Stimulated activated CD8-positive, alpha-beta memory T cell treated with anti-CD3 and anti-CD28 coated beads, Interleukin-2, amount 100 ng/mL, for 48 hours (primary cell): ENCODE measurements at regions not wholly inside any gene's neighbourhood (a gene's known extent, or its start where the extent isn't known, plus 50 kb on each side); places are given as distances from the start of the nearest gene placed in this dataset.
"Not testable (repeated sequence)": the region's sequence is repeated elsewhere in the genome, so short reads cannot be mapped to it uniquely, and the experiment has no call there.

ENCODE experiments used
- DNase-seq, 2 donors: peaks; one replicate each; pipeline ENCODE4 v3.0.0-alpha.2; 2020; ENCODE audit warnings: low read depth in 2 of 2

DNA sequence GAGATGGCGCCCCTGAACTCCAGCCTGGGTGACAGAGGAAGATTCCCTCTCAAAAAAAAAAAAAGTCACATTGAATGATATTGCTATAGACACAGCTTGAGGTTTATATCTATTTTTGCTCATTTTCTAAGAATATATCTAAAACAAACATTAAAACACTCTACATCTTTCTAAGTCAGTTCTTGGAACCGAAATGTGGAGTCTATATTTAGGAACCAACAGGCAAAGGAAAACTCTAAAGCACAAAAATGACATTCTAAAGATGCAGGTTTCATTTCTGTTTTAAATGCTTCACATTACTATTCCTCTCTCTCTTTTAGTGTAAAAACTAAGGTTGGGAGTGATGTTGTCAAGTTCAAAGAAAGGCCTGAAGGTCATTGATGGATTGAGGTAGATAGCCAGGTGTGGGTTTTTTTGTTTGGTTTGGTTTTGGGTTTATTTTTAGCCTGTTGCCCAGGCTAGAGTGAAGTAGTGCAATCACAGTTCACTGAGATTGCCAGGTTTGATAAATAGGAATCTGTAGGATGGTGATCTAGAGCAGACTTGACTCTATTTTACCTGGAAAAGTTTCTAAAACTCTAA is 194.0 kb upstream of the RBBP8 start:
- DNase-seq, result no peak

DNA sequence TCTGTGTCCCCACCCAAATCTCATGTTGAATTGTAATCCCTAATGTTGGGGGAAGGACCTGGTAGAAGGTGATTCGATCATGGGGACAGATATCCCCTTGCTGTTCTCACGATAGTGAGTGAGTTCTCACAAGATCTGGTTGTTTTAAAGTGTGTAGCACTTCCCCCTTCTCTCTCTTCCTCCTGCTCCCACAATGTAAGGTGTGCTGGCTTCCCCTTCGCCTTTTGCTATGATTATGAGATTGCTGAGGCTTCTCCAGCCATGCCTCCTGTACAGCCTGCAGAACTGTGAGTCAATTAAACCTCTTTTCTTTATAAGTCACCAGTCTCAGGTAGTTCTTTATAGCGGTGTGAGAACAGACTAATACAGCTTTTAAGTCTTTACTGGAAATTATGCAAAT is 193.3 kb upstream of the RBBP8 start:
- DNase-seq, result no peak

DNA sequence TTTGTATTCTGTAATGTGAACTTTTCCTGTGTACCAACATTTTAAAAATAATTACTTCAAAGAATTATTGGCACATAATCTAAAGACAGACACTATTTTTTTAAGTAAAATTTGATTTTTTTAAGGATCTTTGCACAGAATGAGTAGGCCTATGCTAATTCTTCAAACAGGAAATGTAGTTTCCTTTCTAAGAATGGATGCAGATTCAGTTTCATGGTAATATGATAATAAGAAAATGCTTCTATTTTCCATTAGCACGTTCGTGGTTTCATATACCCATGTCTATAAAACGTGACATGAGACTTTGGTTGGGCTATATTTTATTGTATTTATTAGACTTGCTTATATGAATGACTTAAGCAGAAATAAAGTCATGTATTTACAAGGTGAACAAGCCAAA is 191.8 kb upstream of the RBBP8 start:
- DNase-seq, result no peak

DNA sequence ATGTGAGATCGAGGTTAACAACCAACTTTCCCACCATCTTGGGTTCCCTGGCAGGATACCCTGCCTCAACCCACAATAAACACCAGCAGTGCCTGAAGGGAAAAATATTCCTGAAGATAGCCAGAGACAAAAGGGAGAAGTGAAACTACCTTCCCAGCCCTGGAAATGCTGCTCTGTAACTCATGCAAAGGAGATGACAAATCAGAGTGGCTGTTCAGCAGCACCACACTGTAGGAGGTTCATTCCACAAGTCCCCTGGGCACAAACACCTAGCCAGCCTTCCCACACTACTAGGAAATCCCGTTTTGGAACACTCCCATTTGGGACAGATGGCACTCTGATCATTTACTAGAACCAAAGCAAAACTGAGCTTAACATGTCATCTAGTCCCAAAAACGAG is 190.7 kb upstream of the RBBP8 start:
- no peak for DNase-seq

DNA sequence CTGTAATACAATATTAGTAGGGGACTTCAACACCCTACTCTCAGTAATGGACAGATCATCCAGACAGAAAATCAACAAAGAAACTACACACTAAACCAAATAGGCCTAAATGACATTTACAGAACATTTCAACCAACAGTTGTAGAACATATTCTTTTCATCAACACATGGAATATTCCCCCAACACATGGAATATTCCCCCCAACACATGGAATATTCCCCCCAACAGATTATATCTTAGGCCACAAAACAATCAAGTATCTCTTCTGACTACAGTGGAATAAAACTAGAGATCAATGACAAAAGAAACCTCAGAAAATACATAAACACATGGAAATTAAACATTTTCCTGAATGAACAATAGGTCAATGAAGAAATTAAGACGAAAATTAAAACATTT is 187.2 kb upstream of the RBBP8 start:
- DNase-seq, result no peak

DNA sequence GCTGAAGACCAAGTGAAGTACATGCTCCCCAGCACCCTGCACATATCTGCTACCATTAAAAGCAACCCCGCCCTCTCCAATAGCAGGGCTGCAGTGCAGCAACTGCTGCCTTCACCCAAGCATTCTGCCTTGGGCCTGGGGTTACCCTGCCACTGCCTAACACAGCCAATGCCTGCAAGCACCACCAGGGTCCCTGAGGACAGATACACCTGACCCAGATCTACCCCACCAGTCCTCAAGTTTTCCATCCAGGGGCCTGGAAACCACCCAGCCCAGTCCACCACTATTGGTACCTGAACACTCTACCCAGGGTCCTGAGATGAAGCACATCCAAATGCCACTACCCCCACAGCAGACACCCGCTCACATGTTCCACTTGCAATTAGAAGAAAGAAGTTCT is 181.1 kb upstream of the RBBP8 start:
- DNase-seq, result no peak

DNA sequence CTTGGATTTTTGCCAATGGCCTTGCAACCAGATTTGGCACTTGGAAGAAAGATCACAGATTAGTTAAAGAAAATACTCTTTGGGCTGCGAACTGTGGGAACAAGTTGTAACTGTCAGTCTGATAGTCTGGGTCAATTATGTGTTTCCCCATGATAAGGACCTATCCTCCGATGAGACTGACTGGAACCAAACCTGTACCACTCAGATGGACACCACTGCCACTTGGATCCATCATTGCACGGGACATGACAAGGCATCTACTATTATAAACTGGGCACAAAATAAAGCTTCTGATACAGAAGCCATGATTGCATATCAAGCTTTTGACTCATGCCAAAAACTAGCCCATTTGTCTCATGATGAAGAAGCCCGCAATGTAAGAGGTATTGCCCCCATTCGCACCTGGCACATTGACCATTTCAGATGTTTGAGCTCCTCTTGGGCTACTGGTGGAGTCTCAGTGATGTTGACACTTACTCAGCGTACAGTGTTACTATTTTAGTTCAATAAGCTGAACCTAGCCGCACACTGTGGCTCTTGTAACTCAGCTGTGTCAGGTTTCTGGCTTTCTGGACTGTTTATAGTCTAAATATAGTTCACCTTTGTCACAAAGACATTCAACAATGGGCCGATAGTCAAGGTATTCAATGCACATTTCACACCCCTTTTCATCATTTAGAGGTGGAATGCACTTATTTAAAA is 179.8 kb upstream of the RBBP8 start:
- DNase-seq, result no peak

DNA sequence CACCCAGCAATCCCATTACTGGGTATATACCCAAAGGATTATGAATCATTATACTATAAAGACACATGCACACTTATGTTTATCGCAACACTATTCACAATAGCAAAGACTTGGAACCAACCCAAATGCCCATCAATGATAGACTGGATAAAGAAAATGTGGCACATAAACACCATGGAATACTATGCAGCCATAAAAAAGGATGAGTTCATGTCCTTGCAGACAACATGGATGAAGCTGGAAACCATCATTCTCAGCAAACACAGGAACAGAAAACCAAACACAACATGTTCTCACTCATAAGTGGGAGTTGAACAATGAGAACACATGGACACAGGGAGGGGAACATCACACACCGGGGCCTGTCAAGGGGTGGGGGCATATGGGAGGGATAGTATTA is 169.1 kb upstream of the RBBP8 start:
- not testable (repeated sequence) for DNase-seq

DNA sequence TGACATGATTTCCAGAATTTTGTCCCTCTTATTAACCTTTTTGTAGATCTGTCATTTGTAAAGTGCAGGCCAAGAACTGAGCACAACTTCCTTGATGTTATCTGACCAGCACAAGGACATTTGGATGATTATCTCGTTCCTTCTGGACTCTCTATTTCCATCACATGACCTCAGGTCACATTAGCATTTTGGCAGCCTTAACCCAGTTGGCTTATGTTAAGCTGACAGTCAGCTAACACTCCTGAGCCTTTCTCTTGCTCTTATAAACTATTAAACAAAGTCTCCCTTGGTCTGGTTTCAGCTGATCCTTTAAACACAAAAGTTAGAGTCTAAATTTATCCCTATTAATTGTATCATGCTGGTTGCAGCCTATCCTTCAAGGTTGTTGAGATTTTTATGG is 167.2 kb upstream of the RBBP8 start:
- no peak for DNase-seq

DNA sequence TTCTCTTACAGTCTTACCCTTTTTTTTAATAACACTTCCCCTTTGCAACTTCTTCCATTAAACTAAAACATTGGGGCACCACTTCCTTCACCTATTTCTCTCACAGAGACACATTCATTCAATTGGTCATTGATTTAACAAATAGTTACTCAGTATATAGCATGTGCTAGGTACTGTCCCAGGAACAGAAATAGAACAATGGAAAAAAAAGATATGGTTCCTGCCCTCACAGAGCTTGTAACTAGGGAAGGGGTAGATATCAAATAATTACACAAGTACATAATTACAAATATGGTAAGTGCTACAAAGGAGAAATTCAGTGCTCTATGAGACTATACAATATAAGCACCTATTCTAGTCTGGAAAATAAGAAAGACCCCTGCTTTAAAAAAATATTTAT is 165.5 kb upstream of the RBBP8 start:
- no peak for DNase-seq

DNA sequence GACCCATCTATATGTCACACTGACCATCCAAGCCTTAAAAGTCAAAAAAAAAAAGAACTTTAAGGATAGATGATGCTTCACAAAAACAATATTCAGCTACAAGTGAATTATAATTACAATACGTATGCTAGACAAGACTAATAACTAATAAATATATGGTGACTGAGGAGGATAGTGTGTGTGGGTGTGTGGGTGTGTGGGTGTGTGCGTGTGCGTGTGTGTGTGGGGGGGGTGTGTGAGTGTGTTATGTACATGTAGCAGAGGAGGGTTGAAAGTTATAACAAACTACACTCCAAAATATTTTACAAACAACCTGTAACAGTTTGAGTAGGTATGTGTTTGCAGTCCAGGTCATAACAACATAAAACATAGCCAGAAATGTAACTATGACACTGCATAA is 159.2 kb upstream of the RBBP8 start:
- no peak for DNase-seq

DNA sequence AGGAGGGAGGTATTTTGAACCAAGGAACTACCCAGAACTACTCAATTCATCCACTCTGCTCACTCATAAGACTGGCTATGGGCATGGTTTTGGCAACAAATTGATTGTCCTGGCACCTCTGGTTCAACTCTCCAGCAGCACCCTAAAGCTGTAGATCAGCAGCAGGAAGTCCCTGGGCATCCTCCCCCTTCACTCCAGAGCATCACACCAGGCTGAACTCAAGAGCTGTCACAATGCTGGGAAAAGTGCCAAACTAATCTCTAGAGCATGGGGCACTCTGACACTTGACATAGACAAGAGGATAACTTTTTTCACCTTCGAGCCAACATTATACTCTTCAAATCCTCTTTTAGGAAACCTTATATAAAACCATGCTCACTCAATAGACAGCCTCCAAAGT is 154.1 kb upstream of the RBBP8 start:
- DNase-seq, result no peak

DNA sequence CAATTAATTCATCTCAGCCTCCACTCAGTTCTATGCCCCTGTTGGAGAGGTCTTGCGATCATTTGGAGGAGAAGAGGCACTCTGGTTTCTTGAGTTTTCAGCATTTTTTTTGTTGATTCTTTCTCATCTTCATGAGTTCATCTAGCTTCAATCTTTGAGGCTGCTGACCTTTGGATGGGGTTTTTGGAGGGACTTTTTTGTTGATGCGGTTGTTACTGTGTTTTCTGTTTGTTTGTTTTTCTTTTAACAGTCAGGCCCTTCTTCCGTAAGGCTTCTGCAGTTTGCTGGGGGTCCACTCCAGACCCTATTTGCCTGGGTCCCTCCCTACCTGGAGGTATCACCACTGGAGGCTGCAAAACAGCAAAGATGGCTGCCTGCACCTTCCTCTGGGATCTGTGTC is 149.9 kb upstream of the RBBP8 start:
- no peak for DNase-seq

DNA sequence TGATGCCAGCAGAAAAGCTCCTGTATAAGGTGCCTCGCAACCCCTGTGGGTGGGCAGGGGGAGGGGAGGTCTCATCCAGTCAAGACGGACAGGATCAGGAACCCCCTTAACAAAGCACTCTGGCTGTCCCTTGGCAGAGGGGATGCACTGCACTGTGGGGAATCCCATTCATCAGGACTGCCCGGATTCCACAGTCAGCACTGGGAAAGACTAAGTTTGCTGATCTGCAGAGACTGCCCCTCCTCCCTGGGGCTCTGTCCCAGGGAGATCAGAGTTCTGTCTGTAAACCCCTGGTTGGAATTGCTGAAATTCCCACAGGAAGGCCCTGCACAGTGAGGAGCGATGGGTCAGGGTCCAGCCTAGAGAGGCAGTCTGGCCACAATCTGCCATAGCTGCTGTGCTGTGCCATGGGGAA is 149.5 kb upstream of the RBBP8 start:
- no peak for DNase-seq

DNA sequence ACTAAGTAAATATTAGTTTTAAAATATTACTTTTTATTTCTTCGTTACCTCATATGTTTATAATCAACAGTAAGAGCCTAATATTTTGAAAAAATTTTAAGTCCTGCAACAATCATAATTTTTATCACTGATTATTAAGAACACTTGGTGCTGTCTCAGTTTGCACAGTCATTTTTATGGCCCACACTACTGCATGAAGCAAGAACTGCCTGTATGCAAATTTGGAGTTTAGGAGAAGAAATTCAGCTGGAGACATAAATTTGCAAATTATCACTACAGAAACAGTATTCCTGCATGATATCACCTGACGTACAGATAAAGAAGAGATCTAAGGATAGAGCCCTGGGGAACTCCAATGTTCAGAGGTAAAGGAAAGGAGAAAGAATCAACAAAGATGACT is 144.1 kb upstream of the RBBP8 start:
- DNase-seq, result no peak

DNA sequence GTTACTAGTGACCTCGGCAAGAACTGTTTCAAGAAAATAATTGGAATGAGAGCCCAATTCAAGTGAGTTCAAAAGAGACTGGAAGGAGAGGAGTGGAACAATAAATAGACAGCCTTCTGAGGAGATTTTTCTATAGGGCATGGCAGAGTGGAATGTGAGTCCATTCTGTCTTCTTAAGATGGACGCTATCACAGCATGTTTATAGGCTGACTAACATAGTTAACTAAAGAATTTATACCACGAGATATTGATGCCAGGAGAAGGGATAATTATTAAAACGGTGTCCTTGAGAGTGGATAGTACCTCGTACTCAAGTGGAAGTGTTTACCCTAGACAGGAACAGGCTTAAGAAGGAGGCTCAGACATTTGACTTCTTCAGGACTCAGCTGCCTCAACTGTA is 143.5 kb upstream of the RBBP8 start:
- DNase-seq, result no peak

DNA sequence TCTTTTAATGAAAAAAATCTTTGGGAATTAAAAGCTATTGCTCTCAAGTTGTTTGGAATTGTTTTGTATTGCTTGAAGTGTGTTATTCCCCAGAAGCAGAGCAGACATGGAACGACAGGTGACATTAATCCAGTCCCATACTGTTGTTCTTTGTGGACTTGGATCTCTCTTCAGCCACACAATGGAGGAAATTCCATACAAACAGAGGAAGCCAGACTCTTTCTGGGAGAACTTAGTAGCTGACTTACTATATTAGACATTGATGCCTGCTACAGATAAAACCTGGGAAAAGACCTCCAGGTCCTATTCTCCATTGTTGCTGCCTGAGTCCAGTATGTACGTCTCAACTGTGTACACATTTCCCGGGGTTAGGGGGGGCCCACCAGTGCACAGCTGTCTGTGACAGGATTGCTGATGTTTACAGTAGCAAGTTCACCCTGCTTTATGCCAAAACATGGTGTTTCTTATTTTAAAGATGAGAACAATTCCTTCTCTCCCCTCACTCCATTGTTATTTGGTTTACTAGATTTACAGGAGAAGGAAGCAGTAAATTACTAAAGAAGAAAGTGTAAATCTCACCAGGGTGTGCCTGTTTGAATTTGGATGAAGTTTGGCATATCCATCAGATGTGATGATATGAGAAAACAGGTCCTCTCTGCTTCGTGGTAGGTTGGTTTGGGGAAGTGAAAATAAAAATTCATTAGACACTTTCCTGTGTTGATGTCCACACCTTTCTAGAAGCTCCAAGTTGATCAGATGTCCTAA is 142.4 kb upstream of the RBBP8 start:
- DNase-seq, result no peak

DNA sequence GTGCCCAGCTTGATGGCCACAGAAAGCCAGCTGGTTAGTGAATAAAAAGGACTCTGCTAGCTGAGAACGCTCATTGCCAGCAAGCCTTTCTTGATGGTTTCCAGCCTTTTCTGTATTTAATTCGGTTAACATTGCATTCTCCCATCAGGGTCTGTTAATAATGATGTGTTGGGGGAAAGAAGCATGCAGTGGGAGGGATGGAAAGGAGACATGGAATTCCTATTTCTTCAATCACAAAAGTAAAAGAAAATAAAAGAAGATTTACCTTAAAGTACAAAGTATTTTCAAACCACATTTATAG is 141.9 kb upstream of the RBBP8 start:
- DNase-seq, result no peak

DNA sequence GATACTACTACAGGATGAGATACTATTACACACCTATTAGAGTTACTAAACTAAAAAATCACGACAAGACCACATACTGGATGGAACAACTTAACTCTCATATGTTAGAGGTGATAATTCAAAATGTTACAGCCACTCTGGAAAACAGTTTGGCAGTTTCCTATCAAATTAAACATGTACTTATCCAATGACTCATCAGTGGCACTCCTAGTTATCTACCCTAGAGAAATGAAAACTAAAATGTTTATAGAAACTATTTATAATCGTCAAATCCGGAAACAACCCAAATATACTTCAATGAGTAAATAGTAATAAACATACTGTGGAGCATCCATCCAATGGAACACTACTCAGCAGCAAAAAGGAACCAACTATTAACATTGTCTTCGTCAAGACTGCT is 137.0 kb upstream of the RBBP8 start:
- no peak for DNase-seq

DNA sequence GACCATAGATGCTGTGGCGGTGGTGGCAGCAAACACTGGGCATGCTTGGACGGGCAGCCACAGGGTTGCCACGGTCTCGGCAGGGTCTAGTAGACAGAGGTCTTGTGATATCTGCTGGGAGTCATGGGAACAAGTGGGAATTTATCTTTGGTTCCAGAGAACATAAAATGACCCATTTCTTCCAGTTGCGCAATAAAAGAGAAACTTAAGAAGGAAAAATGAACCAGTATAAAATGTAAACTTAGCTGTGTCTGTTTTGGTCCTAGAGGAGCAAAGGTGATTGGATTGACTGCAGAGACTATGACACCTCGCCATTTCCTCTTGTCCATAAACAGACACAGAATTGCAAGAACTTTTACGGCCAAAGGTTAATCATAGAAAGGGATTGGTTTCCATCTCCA is 132.6 kb upstream of the RBBP8 start:
- no peak for DNase-seq

DNA sequence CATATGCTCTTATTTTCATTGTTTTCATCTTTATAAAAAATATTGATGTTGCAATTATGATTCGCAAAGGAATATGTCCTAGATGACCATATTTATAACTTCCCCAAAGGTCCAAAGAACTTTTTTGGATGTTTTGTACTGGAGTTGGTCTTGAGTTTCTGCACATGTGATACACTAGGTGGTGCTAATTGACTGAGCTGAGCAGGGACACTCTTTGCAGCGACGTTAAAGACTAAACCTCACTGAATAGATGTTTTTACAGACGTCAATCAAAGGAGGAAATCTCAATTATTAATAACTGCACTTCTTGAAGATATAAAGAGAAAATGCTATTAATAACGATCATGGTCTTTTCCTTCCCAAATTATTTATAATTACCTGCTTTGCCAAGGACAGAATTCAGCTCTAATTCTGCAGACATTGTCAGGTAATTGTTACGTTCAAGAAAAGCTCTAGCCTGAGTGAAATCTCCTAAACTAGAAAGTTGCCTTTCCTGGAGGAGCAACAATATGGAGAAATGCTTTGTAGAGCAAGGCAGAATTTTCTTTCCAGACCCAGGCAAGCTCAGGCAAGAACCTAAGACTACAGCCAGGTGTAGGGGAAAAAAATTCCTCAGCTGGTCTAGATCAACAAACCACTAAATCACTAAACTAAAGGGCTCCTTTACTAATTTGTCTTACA is 119.3 kb upstream of the RBBP8 start:
- no peak for DNase-seq

DNA sequence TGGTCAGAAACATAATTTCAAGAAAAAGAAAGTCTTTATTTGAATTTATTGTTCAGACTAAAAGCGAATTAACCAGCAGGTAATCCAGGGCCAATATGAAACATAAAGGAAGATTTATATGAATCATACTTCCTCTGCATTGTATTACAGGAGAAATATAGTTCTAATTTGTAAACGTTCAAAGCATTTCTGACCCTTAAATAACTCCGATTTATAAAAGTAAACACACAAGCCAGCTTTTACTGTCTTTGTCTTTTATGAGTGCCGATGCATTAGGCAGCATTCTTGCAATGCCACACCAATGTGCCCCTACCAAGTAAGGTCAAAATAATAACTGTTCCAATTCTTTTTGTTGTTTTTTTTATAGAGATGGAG is 118.8 kb upstream of the RBBP8 start:
- no peak for DNase-seq
